Cardiac septum (tissue), 1 donor: ENCODE measurements at regions not wholly inside any gene's neighbourhood (a gene's known extent, or its start where the extent isn't known, plus 50 kb on each side); places are given as distances from the start of the nearest gene placed in this dataset.

Experiments used
- DNase-seq: peaks from one replicate; pipeline ENCODE4 v3.0.0-alpha.2; 2020; ENCODE audit warnings: low spot score
- intact Hi-C: fragments of 100-400 bp; cut with DNase I; formaldehyde crosslinking; loops from one replicate; pipeline ENCODE4 v1.14.0; 2022
- donor health status: DM: no; HTN: no; CAD: no.

- intact Hi-C loops, result no loop called here
- no peak for DNase-seq
Observed at GRCh38 chr18:47560723-47561715, 309.6 kb upstream of the SKOR2 start.

DNA sequence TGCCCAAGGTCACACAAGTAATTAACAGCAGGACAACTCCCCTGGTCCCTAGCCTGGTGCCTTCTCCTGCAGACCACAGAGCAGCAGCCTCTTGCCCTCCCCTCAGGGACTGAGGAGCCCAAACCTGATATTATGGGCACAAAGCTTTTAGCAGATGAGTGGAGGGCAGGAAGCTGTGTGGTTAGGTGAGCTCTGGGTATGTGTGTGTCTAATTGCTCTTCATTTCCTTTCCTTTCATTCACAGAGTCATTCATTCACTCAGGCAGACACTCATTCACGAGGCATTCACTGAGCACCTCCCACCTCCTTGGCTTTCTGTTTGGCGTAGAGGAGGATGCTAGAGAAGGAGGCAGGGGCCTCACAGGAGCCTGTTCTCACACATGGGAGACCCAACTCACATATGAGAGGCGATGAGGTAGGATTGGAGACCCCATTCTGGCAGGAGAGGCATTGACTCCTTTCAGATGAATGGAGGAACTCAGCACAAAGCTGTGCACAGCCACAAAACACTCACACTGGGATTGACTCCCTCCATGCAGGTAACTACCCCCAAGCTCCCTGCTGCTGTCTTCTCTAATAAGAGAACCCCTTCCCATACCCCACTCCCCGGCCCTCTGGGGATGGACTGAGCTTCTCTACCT lies 306.8 kb upstream of the SKOR2 start:
- DNase-seq, result no peak
- intact Hi-C loops, result no loop called here

GRCh38 chr18:47557160-47557559 lies 305.7 kb upstream of the SKOR2 start:
- intact Hi-C loops, result no loop called here
- DNase-seq, result no peak

- intact Hi-C loops, result no loop called here
- no peak for DNase-seq
Observed at GRCh38 chr18:47552783-47553182, 301.3 kb upstream of the SKOR2 start.

GRCh38 chr18:47550611-47551010 lies 299.2 kb upstream of the SKOR2 start:
- intact Hi-C loops, result no loop called here
- DNase-seq, result no peak

- DNase-seq, result no peak
- intact Hi-C loops, result no loop called here
Observed at GRCh38 chr18:47549021-47549540, 297.6 kb upstream of the SKOR2 start.

DNA sequence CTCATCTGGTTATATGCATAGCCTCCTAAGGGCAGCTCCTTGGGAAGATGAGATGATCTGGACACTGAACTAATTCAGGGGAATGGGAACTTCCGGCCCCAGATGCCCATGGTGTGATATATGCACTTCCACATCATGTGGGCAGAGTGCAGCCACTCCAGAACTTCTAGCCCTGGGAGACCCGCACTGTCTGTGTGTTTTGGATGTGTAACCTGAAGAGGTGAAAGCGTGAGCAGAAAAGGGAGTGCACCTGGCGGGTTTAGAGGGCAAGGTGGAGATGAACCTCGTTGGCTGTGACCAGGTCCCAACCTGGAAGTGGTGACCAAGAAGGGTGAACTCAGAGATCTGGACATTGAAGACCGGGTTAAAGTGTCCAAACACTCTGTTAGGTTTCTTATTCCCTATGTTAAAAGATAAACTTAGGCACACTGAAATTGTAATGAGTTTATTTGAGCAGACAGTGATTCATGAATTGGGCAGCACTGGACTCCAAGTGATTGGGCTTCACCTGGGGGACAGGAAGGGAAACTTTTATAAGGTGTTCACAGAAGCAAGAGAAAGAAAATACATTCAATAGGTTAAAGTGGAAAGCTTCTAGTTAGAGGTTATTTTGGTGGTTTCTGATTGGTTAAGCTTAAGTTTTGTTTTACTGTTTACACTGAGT lies 296.2 kb upstream of the SKOR2 start:
- intact Hi-C loops, result no loop called here
- no peak for DNase-seq

- no peak for DNase-seq
- intact Hi-C loops, result no loop called here
Observed at GRCh38 chr18:47545613-47546012, 294.2 kb upstream of the SKOR2 start.

DNA sequence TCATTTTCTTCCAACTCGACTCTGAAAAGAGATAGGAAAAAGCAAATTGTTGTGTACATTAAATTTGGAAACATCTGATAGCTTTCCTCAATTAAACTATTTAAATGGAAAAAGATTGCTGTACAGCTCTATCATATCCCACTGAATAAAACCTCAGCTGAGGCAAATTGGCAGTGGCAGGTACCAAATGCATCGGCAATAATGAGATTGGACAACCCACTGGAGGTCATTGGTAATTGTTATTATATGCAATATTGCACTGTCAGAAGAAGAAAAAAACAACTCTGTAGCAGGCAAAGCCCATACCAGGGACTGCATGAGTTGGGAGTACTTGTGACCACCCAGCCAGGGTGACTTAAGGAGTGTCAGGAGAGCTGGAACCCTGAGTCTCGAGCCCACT lies 291.6 kb upstream of the SKOR2 start:
- intact Hi-C loops, result no loop called here
- DNase-seq, result no peak

- intact Hi-C loops, result no loop called here
- no peak for DNase-seq
Observed at GRCh38 chr18:47542551-47542950, 291.1 kb upstream of the SKOR2 start.

GRCh38 chr18:47531717-47532116 lies 280.3 kb upstream of the SKOR2 start:
- intact Hi-C loops, result no loop called here
- no peak for DNase-seq

DNA sequence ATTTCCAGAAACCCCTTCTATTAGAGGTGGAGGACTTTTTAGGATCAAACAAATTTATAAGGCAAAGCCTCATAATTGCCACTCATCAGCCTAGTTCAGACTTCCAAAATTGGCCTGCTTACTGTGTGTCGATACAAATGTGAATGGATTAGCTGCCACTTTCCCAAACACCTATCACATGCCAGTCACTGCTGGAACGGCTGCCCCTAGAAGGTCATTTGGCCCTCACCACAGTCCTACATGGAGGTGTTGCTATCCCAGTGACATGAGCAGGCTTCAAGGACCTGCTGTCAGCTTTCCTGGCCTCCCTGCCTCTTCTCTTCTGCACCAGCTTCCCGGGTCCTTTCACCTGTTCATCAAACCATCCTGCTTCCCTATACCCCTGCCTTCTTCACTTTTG lies 279.2 kb upstream of the SKOR2 start:
- intact Hi-C loops, result no loop called here

GRCh38 chr18:47528343-47528742 lies 276.9 kb upstream of the SKOR2 start:
- intact Hi-C loops, result no loop called here
- no peak for DNase-seq

More for the DNA sequence above, 279.2 kb upstream of the SKOR2 start:
- DNase-seq, result no peak

- intact Hi-C loops, result no loop called here
Observed at GRCh38 chr18:47526147-47526546, 274.7 kb upstream of the SKOR2 start.

GRCh38 chr18:47522359-47522758 lies 270.9 kb upstream of the SKOR2 start:
- intact Hi-C loops, result no loop called here
- no peak for DNase-seq

More at GRCh38 chr18:47526147-47526546, 274.7 kb upstream of the SKOR2 start:
- DNase-seq, result no peak

DNA sequence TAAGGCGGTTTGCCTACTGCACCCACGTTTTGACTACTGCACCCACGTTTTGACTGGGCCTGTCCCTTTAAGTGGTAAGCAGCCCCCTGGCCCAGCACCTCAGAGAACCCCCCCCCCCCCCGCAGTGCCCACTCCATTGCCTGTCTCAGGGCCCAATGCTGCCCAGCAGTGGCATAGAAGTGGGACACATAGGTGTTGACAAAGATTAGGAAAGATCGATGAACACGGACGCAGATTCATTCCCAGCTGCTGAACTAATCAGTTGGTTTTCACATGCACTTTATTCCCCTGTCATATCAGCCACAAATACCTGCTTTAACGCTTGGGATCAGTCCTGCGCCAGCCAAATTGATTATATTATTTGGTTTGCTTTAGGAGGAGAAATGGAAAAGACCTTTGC lies 268.8 kb upstream of the SKOR2 start:
- DNase-seq, result no peak
- intact Hi-C loops, result no loop called here

- intact Hi-C loops, result no loop called here
- DNase-seq, result no peak
Observed at GRCh38 chr18:47519706-47520105, 268.2 kb upstream of the SKOR2 start.

- intact Hi-C loops, result no loop called here
- DNase-seq, result no peak
Observed at GRCh38 chr18:47519277-47519676, 267.8 kb upstream of the SKOR2 start.

GRCh38 chr18:47513614-47514013 lies 262.2 kb upstream of the SKOR2 start:
- intact Hi-C loops, result no loop called here
- DNase-seq, result no peak

GRCh38 chr18:47512726-47513435 lies 261.4 kb upstream of the SKOR2 start:
- DNase-seq, result no peak
- intact Hi-C loops, result no loop called here
